Stimulated activated CD4-positive, alpha-beta T cell treated with anti-CD3 and anti-CD28 coated beads, Interleukin-4, amount 100 ng/mL, for 48 hours (primary cell): ENCODE measurements at regions not wholly inside any gene's neighbourhood (a gene's known extent, or its start where the extent isn't known, plus 50 kb on each side); places are given as distances from the start of the nearest gene placed in this dataset.
"Not testable (repeated sequence)": the region's sequence is repeated elsewhere in the genome, so short reads cannot be mapped to it uniquely, and the experiment has no call there.

ENCODE experiments used
- DNase-seq, 2 donors: peaks; one replicate each; pipeline ENCODE4 v3.0.0-alpha.2; 2020; ENCODE audit warnings: low read depth in 2 of 2

- DNase-seq, result no peak
Observed at GRCh38 chr16:73404001-73404400, 356.1 kb upstream of the ZFHX3 start.

GRCh38 chr16:73403291-73403690 lies 355.4 kb upstream of the ZFHX3 start:
- DNase-seq, result no peak

GRCh38 chr16:73400951-73401350 lies 353.0 kb upstream of the ZFHX3 start:
- no peak for DNase-seq

DNA sequence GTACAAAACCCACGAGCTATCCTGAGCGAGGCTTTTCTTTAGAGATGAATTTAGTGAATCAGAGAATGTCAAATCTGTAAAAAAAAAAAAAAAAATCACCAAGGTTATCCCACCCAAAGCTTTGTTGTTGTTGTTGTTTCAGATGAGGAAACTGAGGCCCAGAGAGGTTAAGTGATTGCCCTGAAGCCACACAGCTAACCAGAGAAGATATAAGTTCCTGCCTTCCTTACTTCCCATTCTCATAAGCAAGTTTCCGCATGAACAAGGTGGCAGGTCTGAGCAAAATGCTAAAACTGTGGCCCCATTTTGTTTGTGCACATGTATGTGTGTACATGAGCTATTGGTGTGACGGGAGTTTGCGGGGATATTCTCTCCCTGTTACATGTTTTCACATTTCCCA lies 352.1 kb upstream of the ZFHX3 start:
- DNase-seq, result no peak

GRCh38 chr16:73399486-73399885 lies 351.6 kb upstream of the ZFHX3 start:
- no peak for DNase-seq

- not testable (repeated sequence) for DNase-seq
Observed at GRCh38 chr16:73398604-73399003, 350.7 kb upstream of the ZFHX3 start.

- no peak for DNase-seq
Observed at GRCh38 chr16:73396556-73396955, 348.6 kb upstream of the ZFHX3 start.

DNA sequence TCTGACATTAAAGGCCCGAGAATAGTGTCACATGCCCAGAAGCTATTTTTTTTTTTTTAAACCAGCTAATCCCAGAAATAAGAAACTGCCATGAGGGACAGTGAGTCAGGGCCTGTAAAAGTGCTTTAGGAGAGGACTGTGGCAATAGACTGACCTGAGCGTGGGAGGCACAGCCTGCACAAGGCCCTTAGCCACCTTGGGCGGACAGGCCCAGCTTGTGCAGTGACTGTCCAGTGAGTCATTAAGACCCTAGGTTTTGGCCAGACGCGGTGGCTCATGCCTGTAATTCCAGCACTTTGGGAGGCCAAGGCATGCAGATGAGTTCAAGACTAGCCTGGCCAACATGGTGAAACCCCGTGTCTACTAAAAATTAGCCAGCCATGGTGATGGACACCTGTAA lies 343.0 kb upstream of the ZFHX3 start:
- no peak for DNase-seq

DNA sequence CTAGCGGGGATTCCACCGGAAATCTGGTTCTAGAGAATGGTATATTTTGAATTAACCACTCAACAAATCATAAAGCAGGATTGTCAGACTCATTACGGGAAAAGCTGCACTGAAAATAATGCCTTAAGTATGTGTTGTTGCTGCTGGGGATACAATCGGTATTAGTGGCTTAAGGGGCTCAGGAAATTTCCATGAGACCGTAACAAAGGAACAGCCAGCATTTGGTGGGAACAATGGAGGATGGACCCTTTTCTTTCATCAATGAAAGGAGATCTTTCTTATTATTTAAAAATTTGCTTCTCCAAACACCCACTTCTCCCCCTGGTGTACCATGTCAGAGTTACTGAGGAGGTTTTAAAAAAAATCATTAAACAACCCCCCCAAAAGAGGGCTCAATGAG lies 342.6 kb upstream of the ZFHX3 start:
- DNase-seq, result no peak

GRCh38 chr16:73389085-73389484 lies 341.2 kb upstream of the ZFHX3 start:
- DNase-seq, result no peak

DNA sequence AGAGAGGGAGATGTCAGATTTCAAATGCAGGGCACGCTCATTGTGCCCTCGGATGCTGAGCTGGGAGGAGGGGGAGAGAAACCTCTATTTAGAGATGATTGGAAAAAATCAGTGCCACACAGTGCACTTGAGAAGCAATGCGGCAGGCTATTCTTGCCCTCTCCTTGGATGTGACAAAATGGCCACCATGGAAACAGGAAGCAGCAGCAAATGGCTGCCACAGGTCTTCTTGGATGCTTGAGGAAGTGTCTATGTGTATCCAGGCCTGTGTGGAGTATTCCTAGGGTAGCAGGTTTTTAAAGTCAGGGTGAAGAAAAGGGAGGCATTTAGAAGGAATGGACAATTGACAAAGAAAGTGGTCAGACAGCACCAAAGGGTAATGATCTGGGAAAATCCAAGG lies 340.1 kb upstream of the ZFHX3 start:
- no peak for DNase-seq

DNA sequence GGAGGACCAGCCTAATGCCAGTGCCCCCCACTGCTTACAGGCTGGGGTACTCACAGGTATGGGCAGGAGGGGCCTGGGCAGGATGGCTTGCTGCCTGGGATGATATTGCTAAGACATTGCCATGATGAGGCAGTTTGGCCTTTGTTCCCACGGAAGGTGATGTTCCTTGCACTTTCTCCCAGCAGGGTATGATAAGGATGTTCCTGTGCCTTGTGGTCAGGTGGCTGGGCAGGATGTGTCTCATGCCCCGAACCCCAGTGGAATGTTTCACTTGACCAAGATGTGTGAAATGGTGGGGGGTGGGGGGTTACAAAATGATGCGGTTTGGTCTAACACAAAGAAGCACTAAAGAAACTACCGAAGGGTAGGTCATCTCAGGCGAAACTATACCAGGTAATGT lies 337.8 kb upstream of the ZFHX3 start:
- DNase-seq, result no peak

GRCh38 chr16:73384506-73385089 lies 336.7 kb upstream of the ZFHX3 start:
- DNase-seq, result no peak

DNA sequence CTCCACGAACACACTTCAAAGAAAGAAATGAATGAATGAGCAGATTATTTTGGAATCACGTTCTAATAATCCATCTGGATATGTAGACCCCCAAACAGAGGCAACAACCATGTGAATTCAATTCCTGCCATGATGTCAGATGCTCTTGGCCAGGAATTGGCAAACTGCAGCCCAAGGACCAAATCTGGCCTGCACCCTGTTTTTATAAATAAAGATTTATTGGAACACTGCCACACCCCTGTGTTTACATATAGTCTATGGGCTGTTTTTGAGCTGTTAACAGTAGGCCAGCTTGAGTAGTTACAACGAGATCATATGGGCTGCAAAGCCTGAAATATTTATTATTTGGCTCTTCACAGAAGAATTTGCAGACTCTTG lies 336.0 kb upstream of the ZFHX3 start:
- DNase-seq, result no peak

GRCh38 chr16:73383195-73383987 lies 335.5 kb upstream of the ZFHX3 start:
- no peak for DNase-seq

GRCh38 chr16:73378471-73378870 lies 330.5 kb upstream of the ZFHX3 start:
- no peak for DNase-seq

GRCh38 chr16:73371584-73372319 lies 323.8 kb upstream of the ZFHX3 start:
- DNase-seq, result no peak

- no peak for DNase-seq
Observed at GRCh38 chr16:73369851-73370250, 321.9 kb upstream of the ZFHX3 start.

DNA sequence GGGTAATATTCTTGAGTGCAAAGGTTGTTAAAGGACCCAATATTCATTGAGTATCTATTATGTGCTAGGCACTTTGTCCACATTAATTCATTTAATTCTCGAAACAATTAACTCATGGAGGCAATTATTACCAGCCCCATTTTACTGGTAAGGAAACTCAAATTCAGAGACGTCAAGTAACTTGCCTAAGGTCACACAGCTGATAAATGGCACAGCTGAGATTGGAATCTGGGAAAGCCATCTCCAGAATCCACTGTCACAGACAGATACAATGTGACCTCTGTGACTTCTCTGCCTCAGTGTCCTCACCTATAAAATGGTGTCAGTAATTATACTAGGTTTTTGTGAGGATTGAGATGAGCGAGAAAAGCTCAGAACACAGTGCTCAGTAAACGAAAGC lies 320.8 kb upstream of the ZFHX3 start:
- DNase-seq, result no peak

DNA sequence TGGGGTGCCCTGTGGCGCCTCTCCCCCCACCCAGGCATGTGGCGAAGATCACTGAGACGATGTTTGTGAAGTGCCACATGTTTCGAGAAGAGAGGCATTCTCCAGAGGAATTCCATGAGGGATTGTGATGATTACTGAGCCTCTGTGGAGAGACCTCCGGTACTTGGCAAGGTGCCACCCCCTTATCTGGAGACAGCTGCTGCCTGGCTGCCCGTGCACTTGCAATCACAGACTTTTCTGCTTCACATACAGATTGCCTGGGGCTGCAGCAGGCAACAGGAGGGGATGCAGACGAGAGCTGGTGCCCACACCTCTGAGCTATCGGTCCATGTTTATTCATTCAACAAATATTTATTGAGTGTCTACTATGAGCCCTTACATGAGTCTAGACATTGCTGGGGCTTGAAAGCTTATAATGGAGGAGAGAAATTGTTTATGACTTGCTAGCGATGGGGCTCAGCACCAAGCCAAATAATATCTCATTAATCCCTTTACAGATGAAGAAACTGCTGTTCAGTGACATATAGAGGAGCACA lies 317.2 kb upstream of the ZFHX3 start:
- DNase-seq, result no peak

DNA sequence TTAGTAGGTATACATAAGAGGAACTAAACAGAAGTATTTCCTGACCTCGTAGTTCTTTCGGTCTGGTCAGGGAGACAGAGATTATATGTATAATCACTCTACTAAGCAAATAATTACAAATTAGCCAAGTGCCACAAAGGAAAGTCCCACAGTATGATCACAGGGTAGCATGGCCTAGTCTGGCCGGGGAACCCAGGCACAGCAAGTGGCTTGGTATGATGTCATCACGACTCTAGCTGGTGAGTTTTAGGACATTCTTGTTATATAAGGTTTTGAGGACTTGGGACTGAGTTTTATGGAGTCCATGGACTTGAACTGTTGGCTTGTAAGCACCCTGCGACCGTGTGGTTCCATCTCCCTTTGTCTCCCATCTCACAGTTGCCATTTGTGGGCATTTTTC lies 316.5 kb upstream of the ZFHX3 start:
- DNase-seq, result no peak

- no peak for DNase-seq
Observed at GRCh38 chr16:73361061-73361460, 313.1 kb upstream of the ZFHX3 start.
